ENCODE measurements at regions not wholly inside any gene's neighbourhood (a gene's known extent, or its start where the extent isn't known, plus 50 kb on each side); places are given as distances from the start of the nearest gene placed in this dataset.

DNA sequence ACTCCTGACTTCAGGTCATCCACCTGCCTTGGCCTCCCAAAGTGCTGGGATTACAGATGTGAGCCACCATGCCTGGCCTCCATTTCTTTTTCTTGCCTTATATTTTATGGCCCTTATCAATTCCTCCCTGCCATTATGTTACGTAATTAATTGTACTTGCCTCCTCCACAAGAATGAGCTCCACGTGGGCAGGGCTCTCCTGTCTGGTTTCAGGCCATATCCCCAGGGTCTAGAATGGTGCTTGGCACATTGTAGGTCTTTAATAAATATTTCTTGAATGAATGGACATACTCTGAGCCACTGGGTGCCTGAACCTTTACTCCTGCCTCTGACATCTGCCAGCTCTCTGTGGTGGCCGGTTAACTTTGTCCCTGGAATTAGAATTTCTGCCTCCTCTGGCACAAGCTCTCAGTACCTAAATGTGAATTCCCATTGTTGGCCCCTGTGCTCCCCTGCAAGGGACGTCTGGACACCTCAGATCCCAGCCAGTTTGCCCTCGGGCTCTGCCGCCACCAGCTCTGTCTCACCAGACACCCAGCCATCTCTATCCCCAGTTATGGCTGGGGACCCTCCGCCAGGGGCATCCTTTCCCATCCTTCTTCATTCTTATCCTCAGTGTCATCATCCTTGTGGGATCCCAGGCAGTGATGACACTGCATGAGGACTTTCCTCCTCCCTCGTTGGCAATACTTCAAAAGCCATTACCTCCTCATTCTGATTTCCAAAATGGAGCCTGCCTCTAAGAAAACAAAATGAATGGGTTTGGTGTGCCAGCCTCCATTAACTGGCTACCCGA, 165.6 kb upstream of the SMAD3 start:
- Mint-ChIP-seq H3K4me1 (peaks cover 4% of the 10 kb centered on the region), H3K27me3 (no peaks in the 10 kb centered on the region), H3K27ac (no peak overlapping the region), H3K9me3 (no peaks in the 10 kb centered on the region), H3K4me3 (no peak overlapping the region), H3K36me3 (no peaks in the 10 kb centered on the region)

DNA sequence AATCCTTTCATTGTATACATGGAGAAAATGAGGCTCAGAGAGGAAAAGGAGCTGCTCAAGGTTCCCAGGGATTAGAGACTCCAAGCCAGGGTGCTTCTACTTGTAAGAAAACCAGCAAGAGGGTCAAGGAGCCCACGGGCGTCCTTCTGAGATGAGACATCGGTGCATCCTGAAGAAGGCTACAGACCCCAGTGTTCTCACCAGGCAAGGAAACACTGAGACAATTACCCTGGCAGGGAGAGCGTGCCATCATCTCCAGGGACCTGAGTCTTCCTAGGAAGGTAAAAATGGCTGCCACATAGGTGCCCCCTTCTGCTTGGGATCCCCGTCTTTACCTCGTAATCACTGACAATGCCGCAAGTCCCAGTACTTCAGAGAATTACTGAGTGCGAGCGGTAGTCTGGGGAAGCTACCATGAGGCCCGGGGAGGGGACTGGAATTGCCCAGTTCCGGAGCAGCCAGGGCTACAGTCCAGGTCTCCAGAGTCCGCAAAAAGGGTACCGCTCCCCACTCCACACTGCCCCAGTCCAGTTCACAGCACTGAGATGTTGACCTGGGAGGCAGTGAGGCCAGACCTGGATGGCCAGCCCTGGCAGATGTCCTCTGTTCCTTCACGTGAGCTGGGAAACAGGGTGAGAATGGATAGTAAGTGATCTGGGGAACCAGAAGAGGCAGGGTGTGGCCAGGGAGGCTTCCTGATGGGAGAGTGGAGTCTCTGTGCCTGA, 164.7 kb upstream of the SMAD3 start:
- H3K4me3 Mint-ChIP-seq = no peak overlapping the region
- no peak overlapping the region for H3K27ac Mint-ChIP-seq
- peaks cover 4% of the 10 kb centered on the region for H3K4me1 Mint-ChIP-seq
- H3K27me3 Mint-ChIP-seq = no peaks in the 10 kb centered on the region
- no peaks in the 10 kb centered on the region for H3K9me3 Mint-ChIP-seq
- H3K36me3 Mint-ChIP-seq = no peaks in the 10 kb centered on the region

- H3K9me3 Mint-ChIP-seq = no peaks in the 10 kb centered on the region
- H3K4me1 Mint-ChIP-seq = peaks cover 4% of the 10 kb centered on the region
- H3K27me3 Mint-ChIP-seq = no peaks in the 10 kb centered on the region
- no peak overlapping the region for H3K27ac Mint-ChIP-seq
- no peak overlapping the region for H3K4me3 Mint-ChIP-seq
- no peaks in the 10 kb centered on the region for H3K36me3 Mint-ChIP-seq
Observed at GRCh38 chr15:66901336-66902100, 163.9 kb upstream of the SMAD3 start.

DNA sequence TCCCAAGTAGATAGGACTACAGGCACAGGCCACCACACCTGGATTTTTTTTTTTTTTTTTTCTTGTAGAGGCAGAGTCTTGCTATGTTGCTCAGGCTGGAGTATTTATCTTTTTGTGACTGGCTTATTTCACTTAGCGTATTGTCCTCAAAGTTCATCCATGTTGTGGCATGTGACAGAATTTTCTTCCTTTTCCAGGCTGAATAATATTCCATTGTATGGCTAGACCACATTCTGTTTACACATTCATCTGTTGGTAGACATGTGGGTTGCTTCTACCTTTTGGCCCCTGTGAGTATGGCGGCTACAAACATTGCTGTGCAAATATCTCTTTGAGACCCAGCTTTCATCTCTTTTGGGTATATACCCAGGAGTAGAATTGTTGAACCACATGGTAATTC, 160.2 kb upstream of the SMAD3 start:
- Mint-ChIP-seq H3K27me3 (no peaks in the 10 kb centered on the region), H3K4me1 (peaks cover 4% of the 10 kb centered on the region), H3K27ac (no peak overlapping the region)

GRCh38 chr15:66905954-66906353, 159.4 kb upstream of the SMAD3 start:
- H3K4me3 Mint-ChIP-seq = no peak overlapping the region
- H3K27me3 Mint-ChIP-seq = no peaks in the 10 kb centered on the region
- H3K4me1 Mint-ChIP-seq = peaks cover 4% of the 10 kb centered on the region
- no peaks in the 10 kb centered on the region for H3K9me3 Mint-ChIP-seq
- H3K36me3 Mint-ChIP-seq = no peaks in the 10 kb centered on the region
- H3K27ac Mint-ChIP-seq = no peak overlapping the region

More for the DNA sequence above, 160.2 kb upstream of the SMAD3 start:
- no peaks in the 10 kb centered on the region for H3K9me3 Mint-ChIP-seq
- no peaks in the 10 kb centered on the region for H3K36me3 Mint-ChIP-seq
- no peak overlapping the region for H3K4me3 Mint-ChIP-seq

DNA sequence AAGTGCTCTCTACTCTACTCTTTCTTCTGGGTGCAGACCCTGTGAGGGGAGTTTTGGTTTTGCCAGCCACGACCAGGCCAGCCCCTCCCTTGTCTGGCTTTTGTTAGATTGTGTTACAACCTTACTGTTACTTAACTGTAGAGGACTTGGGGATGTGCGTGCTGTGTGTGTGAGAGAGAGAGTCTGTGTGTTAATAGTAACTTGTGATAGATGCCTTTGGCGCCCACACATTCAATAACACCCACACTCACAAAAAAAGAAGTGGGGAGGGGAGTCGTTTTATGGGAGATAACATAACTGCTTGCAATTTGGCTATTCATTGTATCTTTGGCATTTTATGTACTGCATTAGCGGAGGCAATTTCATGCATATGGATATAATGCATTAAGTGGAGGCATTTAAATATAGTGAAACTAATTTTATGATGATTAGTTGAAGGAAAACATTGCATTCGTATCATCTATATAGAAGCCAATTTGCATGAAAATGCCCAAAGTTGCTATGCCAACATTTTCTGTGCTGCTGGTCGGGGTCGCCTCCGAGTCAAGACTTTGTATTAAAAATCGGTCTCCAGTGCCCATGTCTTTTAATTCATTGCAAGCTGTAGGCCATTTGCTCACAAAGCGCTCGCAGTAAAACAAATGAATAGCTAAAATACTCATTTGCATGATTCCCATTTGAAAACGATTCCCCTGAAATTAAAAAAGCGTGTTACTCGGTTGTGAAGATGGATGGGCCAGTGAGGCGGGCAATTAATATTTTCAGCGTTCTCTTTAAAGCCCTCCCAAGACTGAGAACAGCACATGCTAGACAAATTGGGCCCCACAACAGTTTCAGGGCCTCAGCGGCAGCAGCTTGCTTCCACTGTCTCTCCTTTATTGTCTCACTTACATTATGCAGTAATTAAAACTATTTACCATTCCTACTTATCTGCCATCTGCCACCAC, 158.5 kb upstream of the SMAD3 start:
- no peaks in the 10 kb centered on the region for H3K27me3 Mint-ChIP-seq
- no peak overlapping the region for H3K27ac Mint-ChIP-seq
- H3K4me1 Mint-ChIP-seq = peaks cover 12% of the 10 kb centered on the region
- H3K9me3 Mint-ChIP-seq = no peaks in the 10 kb centered on the region
- no peaks in the 10 kb centered on the region for H3K36me3 Mint-ChIP-seq
- H3K4me3 Mint-ChIP-seq = no peak overlapping the region

DNA sequence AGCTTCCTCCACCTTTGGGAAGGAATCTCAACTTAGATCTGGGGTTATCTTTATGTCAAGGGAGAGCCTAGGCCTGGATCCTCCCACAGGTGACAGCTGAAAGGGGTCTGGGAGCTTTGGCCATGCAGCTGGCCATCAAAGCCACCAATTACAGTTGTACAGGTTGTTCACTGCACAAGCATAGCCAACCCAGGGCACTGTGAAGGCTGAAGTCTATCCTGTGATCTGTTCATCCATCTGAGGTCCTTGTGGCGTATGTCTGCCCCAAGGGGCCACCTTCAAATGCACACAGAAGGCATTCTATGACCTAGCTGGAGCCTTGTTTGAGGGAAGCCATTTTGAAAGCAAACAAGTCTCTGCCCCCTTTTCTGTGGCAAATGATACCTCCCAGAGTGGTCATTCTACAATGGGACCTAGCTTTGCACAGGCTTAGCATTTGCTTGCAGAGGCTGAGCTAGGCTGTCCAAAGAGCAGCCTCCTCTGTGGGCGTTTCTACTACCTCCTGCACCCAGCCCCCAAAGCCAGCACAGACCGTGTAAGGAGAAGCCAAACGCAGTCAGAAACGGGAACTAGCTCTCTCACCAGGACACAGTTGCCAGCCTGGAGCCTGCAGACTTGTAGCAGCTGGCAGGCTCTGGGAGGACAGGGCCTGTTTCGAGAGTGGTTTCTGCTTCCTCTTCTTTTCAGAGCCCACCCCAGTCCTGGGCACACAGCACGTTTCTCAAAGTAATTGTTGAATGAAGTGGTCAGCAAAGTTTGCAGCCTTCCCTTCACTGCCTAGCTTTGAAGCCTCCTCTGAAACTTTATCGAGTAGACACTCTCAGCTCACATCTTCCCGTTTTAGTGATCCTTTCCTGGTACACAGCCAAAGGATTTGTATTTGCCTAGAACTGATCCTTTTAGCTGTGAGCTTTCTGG, 157.3 kb upstream of the SMAD3 start:
- Mint-ChIP-seq H3K4me3 (no peak overlapping the region), H3K4me1 (peaks cover 22% of the 10 kb centered on the region), H3K27me3 (no peaks in the 10 kb centered on the region), H3K36me3 (no peaks in the 10 kb centered on the region), H3K27ac (no peak overlapping the region), H3K9me3 (no peaks in the 10 kb centered on the region)

DNA sequence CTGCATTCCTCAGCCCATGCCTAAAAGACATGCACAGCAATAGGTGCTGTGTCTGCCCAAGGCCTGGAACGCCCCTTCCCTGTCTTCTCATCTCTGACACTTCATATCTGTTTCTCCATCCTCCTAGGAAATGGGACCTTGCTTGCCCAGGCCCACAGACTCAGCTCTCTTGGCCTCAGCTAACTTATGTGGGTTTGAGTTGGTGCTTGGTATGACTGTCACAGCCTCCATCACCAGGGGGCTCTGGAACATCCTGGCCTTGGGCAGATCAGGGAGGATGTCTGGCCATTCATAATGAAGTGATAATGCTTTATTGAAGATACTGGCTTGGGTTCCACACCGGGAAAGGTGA, 156.7 kb upstream of the SMAD3 start:
- Mint-ChIP-seq H3K4me3 (no peak overlapping the region), H3K27me3 (no peaks in the 10 kb centered on the region), H3K36me3 (no peaks in the 10 kb centered on the region), H3K4me1 (peaks cover 22% of the 10 kb centered on the region), H3K9me3 (no peaks in the 10 kb centered on the region), H3K27ac (no peak overlapping the region)

GRCh38 chr15:66909381-66909890, 156.0 kb upstream of the SMAD3 start:
- Mint-ChIP-seq H3K27ac (no peak overlapping the region), H3K36me3 (no peaks in the 10 kb centered on the region), H3K4me3 (no peak overlapping the region), H3K4me1 (peaks cover 19% of the 10 kb centered on the region), H3K27me3 (no peaks in the 10 kb centered on the region), H3K9me3 (no peaks in the 10 kb centered on the region)

DNA sequence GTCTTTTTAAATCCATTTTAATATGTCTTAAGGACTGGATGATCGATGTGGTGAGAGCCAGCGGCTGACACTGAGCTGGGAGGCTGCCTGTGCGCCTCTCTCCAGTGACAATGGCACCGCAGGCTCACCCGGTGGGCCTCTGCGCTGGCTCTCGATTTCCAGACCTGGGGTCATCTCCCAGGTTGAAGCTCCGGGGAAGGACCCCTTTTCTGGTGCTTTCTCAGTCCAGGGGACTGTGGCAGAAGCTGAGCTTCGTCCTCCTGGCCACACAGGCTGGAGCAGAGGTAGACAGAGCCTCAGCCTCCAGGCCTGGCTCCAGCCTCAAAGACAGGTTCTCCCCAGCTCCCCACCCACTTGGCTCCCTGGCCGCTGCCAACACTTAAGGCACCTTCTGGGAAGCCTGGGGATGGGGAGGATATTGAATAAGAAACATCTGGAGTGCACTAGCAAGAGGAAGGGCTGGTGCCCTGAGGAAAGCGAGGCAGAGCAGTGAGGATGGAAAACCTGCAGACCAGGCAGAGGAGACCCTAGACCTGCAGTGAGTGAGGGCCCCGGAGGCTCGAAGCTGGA, 154.2 kb upstream of the SMAD3 start:
- no peaks in the 10 kb centered on the region for H3K36me3 Mint-ChIP-seq
- peaks cover 19% of the 10 kb centered on the region for H3K4me1 Mint-ChIP-seq

DNA sequence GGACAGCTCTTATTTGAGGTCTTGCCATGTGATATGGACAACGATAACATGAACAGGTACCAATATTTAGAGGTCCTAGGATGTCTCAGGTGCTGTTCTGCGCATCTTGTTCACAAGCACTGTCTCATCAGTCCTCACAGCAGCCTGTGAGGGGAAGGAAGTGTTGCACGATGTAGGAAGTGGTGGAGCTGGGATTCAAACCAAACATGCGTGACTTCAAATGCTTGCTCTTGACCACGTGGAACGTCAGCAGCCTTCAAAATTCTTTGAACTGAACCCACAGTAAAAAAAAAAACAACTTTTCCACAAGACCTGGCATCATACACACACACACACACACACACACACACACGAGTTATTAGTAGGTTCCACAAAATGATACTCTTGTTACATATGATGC, 153.4 kb upstream of the SMAD3 start:
- Mint-ChIP-seq H3K36me3 (no peaks in the 10 kb centered on the region), H3K4me3 (no peak overlapping the region), H3K27ac (no peak overlapping the region), H3K27me3 (no peaks in the 10 kb centered on the region), H3K9me3 (peaks cover 6% of the 10 kb centered on the region), H3K4me1 (peaks cover 19% of the 10 kb centered on the region)

More for the DNA sequence above, 154.2 kb upstream of the SMAD3 start:
- Mint-ChIP-seq H3K27ac (no peak overlapping the region), H3K27me3 (no peaks in the 10 kb centered on the region), H3K4me3 (no peak overlapping the region), H3K9me3 (no peaks in the 10 kb centered on the region)

GRCh38 chr15:66912441-66912840, 153.0 kb upstream of the SMAD3 start:
- Mint-ChIP-seq H3K27me3 (no peaks in the 10 kb centered on the region), H3K36me3 (no peaks in the 10 kb centered on the region), H3K4me3 (no peak overlapping the region), H3K4me1 (peaks cover 19% of the 10 kb centered on the region), H3K27ac (no peak overlapping the region), H3K9me3 (peaks cover 11% of the 10 kb centered on the region)

DNA sequence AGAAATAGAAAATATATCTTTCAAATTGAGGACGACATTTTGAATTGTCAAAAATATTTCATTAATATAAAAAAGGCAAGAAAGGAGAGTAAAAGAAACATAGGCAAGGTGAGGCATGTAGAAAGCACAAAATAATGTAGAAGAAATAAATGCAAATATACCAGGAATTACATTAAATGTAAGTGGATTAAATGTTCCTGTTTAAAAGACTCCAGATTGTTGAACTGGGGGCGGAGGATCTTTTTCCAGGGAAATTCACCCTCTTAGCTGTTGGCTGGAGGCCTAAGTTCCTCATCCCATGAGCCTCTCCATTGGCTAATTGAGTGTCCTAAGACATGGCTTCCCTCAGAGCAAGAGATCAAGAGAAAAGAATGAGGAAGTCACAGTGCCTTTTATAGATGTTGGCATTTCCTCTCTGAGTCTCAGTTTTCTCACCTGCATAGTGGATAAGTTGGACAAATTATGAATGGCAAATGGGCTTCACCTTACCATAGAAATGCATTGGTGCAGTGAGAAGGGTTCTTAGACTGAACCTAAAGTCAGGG, 147.4 kb upstream of the SMAD3 start:
- Mint-ChIP-seq H3K27ac (no peak overlapping the region), H3K9me3 (peaks cover 12% of the 10 kb centered on the region), H3K4me3 (no peak overlapping the region), H3K36me3 (no peaks in the 10 kb centered on the region), H3K27me3 (no peaks in the 10 kb centered on the region), H3K4me1 (peaks cover under 1% of the 10 kb centered on the region)

DNA sequence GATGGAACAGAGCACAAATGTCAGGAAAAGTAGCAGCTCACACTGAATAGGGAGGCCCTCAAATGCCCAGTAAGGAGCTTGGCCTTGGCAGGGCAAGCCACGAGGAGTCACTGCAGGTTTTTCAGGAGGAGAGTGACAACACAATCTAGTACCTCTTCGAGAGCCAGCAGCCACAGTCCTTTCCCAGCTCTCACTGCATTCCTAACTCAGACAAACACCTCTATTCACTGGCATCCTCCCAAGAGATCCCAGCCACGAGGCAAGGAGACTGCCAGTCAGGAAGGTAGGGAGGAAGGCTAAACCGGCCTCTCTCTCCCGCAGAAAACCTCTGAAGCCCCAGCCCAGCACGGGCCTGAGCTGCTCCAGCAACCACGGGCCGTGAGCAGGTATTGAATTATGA, 146.0 kb upstream of the SMAD3 start:
- Mint-ChIP-seq H3K4me3 (no peak overlapping the region), H3K36me3 (no peaks in the 10 kb centered on the region), H3K4me1 (peaks cover 5% of the 10 kb centered on the region), H3K27ac (no peak overlapping the region), H3K27me3 (peaks cover 3% of the 10 kb centered on the region), H3K9me3 (peaks cover 12% of the 10 kb centered on the region)

All from activated naive CD4-positive, alpha-beta T cell treated with anti-CD3 and anti-CD28 coated beads, Interleukin-2, amount 50 U/mL, for 24 hours (primary cell).